BJ (cell line): ENCODE measurements at regions not wholly inside any gene's neighbourhood (a gene's known extent, or its start where the extent isn't known, plus 50 kb on each side); places are given as distances from the start of the nearest gene placed in this dataset.

ENCODE experiments used
- CTCF ChIA-PET: fragments of 350-600 bp; formaldehyde crosslinking; extraction: SDS; loops from one replicate; lab custom pipeline; 2021; ENCODE audit warnings: antibody characterized with exemption, inconsistent platforms; lab: Yijun Ruan, JAX
- POLR2A ChIA-PET: fragments of 300-600 bp; sonication (Branson Sonifier 250); formaldehyde crosslinking; extraction: SDS; loops from one replicate; lab custom pipeline; 2021; ENCODE audit warnings: antibody characterized with exemption; lab: Charles Lee
- DNase-seq: peaks from one replicate; pipeline ENCODE4 v3.0.0-alpha.2; 2011; ENCODE audit warnings: low read depth
- H3K27me3 ChIP-seq: 2 replicates; pipeline ENCODE4 v1.6.0; 2011; ENCODE audit warnings: low read length; ENCODE audit not compliant: control insufficient read depth, insufficient read depth
- H3K36me3 ChIP-seq: 2 replicates; pipeline ENCODE4 v1.5.1; 2011; ENCODE audit warnings: low read length; ENCODE audit not compliant: control insufficient read depth, insufficient read depth
- H3K4me3 ChIP-seq: 2 replicates; pipeline ENCODE4 v1.5.1; 2011; ENCODE audit warnings: low read depth, mild to moderate bottlenecking, control low read depth, low read length
- TF ChIP-seq, protein P1 (sequence below): IDR thresholded peaks from 2 replicates; pipeline ENCODE4 v1.5.1; 2011; ENCODE audit warnings: low read depth, mild to moderate bottlenecking, control low read depth, inconsistent platforms, low read length, moderate library complexity; ENCODE audit not compliant: insufficient read depth

GRCh38 chr14:37848985-37849621, 253.7 kb downstream of the TTC6 start:
- TF ChIP-seq, protein P1, sequence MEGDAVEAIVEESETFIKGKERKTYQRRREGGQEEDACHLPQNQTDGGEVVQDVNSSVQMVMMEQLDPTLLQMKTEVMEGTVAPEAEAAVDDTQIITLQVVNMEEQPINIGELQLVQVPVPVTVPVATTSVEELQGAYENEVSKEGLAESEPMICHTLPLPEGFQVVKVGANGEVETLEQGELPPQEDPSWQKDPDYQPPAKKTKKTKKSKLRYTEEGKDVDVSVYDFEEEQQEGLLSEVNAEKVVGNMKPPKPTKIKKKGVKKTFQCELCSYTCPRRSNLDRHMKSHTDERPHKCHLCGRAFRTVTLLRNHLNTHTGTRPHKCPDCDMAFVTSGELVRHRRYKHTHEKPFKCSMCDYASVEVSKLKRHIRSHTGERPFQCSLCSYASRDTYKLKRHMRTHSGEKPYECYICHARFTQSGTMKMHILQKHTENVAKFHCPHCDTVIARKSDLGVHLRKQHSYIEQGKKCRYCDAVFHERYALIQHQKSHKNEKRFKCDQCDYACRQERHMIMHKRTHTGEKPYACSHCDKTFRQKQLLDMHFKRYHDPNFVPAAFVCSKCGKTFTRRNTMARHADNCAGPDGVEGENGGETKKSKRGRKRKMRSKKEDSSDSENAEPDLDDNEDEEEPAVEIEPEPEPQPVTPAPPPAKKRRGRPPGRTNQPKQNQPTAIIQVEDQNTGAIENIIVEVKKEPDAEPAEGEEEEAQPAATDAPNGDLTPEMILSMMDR, result no peak
- DNase-seq, result no peak
- Histone ChIP-seq H3K27me3 (no peaks in the 10 kb centered on the region; the same call in 1 of the 2 replicates), H3K4me3 (no peak overlapping the region), H3K36me3 (no peaks in the 10 kb centered on the region)
- ChIA-PET POLR2A (no interaction called here), CTCF (interaction anchor here (0.7 kb wide), 1 partner anchor 10 kb away, joined by 4 read pairs; no protein-coding TSS in a partner anchor)

DNA sequence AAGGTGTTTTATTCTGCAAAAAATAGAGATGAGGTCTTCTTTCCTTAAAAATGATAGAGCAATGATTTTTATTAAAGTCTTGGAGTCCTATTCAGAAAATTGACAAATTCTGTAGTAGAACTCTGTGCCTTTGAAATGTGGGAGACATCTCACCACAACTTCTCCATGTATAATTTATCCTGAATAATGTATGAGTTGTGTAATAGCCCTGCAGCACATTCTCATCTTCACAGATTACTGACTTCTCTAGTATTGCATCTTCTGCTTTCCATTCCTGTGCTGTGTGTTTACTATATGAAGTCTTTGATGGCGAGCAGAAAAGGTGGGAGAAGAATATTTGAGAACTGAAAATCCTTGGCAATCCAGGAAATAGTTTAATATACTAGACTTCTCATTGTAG, 255.6 kb downstream of the TTC6 start:
- ChIA-PET POLR2A (no interaction called here), CTCF (interaction anchor here (1.5 kb wide), 1 partner anchor 14 kb away, joined by 4 read pairs; no protein-coding TSS in a partner anchor)
- DNase-seq, result no peak
- Histone ChIP-seq H3K4me3 (no peak overlapping the region), H3K36me3 (no peaks in the 10 kb centered on the region), H3K27me3 (no peaks in the 10 kb centered on the region; the same call in 1 of the 2 replicates)
- TF ChIP-seq, protein P1, result no peak

DNA sequence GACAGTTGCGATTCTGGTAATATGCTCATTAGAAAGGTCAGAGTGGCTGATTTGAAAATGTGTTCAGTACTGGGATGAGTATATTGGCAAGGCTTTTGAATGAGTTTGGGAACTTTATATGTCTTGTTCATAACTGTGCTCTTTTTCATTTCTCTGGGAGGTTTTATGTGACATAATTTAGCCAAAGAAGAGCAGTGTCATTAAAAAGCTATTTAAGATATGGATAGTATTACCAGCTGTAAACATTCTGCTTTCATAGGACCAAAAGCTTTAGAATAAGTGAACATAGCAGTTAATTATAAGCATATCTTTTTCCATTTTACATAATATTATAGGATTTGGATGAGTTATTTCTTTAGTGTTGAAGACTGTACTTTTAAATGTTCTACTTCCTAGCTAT, 260.4 kb downstream of the TTC6 start:
- Histone ChIP-seq H3K36me3 (no peaks in the 10 kb centered on the region), H3K4me3 (no peak overlapping the region), H3K27me3 (no peaks in the 10 kb centered on the region; the same call in 1 of the 2 replicates)
- TF ChIP-seq, protein P1, result no peak
- DNase-seq, result no peak
- ChIA-PET CTCF (interaction anchor here (1.0 to 1.2 kb wide), 2 partner anchors 9 to 146 kb away, joined by 3 to 4 read pairs; no protein-coding TSS in a partner anchor), POLR2A (no interaction called here)

GRCh38 chr14:37857774-37858266, 262.4 kb downstream of the TTC6 start:
- Histone ChIP-seq H3K27me3 (no peaks in the 10 kb centered on the region; the same call in 1 of the 2 replicates), H3K36me3 (no peaks in the 10 kb centered on the region), H3K4me3 (no peak overlapping the region)
- TF ChIP-seq, protein P1, result no peak
- POLR2A ChIA-PET, result no interaction called here
- CTCF ChIA-PET, result interaction anchor here (0.7 kb wide), 1 partner anchor 530 kb away, joined by 4 read pairs; no protein-coding TSS in a partner anchor
- DNase-seq, result no peak

DNA sequence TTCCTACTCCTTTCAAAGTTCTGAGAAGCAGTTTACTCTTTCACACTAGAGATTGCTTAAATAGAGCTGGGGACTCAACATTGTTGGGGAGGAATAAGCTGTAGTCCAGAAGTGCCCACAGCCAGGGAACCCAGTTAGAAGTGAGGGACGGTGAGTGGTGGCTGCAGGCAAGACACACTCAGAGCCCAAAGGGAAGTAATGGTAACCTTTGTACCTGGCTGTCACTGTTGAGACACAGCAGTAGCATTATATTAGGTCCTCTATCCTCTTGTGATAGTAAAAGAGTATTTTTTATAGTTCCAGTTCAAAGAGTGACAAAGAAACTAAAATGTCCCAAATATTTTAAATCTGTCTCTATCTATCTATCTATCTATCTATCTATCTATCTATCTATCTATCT, 263.3 kb downstream of the TTC6 start:
- Histone ChIP-seq H3K4me3 (no peak overlapping the region), H3K27me3 (no peaks in the 10 kb centered on the region), H3K36me3 (no peaks in the 10 kb centered on the region)
- TF ChIP-seq, protein P1, result no peak
- ChIA-PET CTCF (interaction anchor here (1.0 to 1.1 kb wide), 2 partner anchors 10 to 16 kb away, joined by 4 read pairs; no protein-coding TSS in a partner anchor), POLR2A (no interaction called here)
- DNase-seq, result no peak
